ENCODE measurements at regions not wholly inside any gene's neighbourhood (a gene's known extent, or its start where the extent isn't known, plus 50 kb on each side); places are given as distances from the start of the nearest gene placed in this dataset.

DNA sequence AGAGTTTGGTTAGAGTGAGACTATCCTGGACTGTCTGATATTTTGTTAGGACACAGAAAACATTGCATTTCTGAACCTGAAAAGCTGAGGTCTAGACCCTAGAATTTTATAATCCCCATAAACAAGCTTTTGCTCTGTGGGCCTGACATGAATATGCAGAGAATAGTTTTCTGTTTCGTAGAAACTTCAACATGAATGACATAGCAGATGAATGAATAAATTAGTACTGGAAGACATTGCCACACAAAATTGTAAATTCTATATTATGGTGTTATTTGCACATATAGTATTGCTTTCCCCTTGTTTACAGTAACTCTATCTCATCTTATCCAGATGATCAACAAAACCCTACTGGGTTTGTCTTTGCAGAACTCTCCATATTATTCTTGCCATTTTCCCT is 54.9 kb upstream of the MAML3 start:
- TF ChIP-seq, protein P1, sequence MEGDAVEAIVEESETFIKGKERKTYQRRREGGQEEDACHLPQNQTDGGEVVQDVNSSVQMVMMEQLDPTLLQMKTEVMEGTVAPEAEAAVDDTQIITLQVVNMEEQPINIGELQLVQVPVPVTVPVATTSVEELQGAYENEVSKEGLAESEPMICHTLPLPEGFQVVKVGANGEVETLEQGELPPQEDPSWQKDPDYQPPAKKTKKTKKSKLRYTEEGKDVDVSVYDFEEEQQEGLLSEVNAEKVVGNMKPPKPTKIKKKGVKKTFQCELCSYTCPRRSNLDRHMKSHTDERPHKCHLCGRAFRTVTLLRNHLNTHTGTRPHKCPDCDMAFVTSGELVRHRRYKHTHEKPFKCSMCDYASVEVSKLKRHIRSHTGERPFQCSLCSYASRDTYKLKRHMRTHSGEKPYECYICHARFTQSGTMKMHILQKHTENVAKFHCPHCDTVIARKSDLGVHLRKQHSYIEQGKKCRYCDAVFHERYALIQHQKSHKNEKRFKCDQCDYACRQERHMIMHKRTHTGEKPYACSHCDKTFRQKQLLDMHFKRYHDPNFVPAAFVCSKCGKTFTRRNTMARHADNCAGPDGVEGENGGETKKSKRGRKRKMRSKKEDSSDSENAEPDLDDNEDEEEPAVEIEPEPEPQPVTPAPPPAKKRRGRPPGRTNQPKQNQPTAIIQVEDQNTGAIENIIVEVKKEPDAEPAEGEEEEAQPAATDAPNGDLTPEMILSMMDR (IDR thresholded peaks at IDR 0.05; ENCODE audit: borderline replicate concordance, extremely low read depth, low read length, poor library complexity, severe bottlenecking), result no peak
- TF ChIP-seq EZH2 (IDR thresholded peaks at IDR 0.05; ENCODE audit: borderline replicate concordance, low read depth, low read length, severe bottlenecking), result no peak
